ENCODE measurements at regions not wholly inside any gene's neighbourhood (a gene's known extent, or its start where the extent isn't known, plus 50 kb on each side); places are given as distances from the start of the nearest gene placed in this dataset.

- Histone ChIP-seq H3K4me1 (peaks cover 0 to 19% (median 6%) of the 10 kb centered on the region in 9 donors), H3K9me3 (no peaks in the 10 kb centered on the region), H3K27me3 (peaks cover 0 to 4% (median 0%) of the 10 kb centered on the region in 7 donors), H3K27ac (peak overlapping the region in 1 of 10 donors; percentile 57), H3K4me3 (no peak overlapping the region), H3K36me3 (no peaks in the 10 kb centered on the region)
- WGBS, 2 donors: 84 to 85% methylated on average over 9 of the region's 9 CpGs
- intact Hi-C loops (cut with DNase I): loop anchor here in 1 of 10 donors (10.0 kb wide), 1 partner anchor 280 kb away; no protein-coding TSS in a partner anchor
- DNase-seq (no peak), ATAC-seq (peak in 1 of 8 donors; percentile 27)
- TF ChIP-seq CTCF (IDR thresholded peaks at IDR 0.05): no peak
These were observed 116.1 kb upstream of the PCBD1 start for GRCh38 chr10:71004176-71005075.

GRCh38 chr10:71005337-71006305, 117.3 kb upstream of the PCBD1 start:
- peak; percentile 25 to 44 for DNase-seq

GRCh38 chr10:71006506-71006905, 118.1 kb upstream of the PCBD1 start:
- peaks cover 0 to 4% (median 0%) of the 10 kb centered on the region in 7 donors for H3K27me3 ChIP-seq
- intact Hi-C loops (cut with DNase I): loop anchor here in 1 of 10 donors (10.0 kb wide), 1 partner anchor 278 kb away; no protein-coding TSS in a partner anchor
- DNase-seq (no peak), ATAC-seq (no peak)
- H3K27ac ChIP-seq: no peak overlapping the region
- no peaks in the 10 kb centered on the region for H3K9me3 ChIP-seq
- no peak overlapping the region for H3K4me3 ChIP-seq
- H3K36me3 ChIP-seq: no peaks in the 10 kb centered on the region
- TF ChIP-seq CTCF (IDR thresholded peaks at IDR 0.05): no peak
- 76 to 80% methylated on average over 4 of the region's 4 CpGs for WGBS, 2 donors
- H3K4me1 ChIP-seq: peaks cover 0 to 20% (median 7%) of the 10 kb centered on the region in 9 donors

More at GRCh38 chr10:71005337-71006305, 117.3 kb upstream of the PCBD1 start:
- ATAC-seq: peak; percentile 58 to 95 (median 87)
- Histone ChIP-seq H3K9me3 (no peaks in the 10 kb centered on the region), H3K27me3 (peaks cover 0 to 4% (median 0%) of the 10 kb centered on the region in 7 donors), H3K4me3 (peak overlapping the region in 4 of 10 donors; percentile 8 to 35 (median 15)), H3K36me3 (no peaks in the 10 kb centered on the region), H3K27ac (peak overlapping the region in 5 of 10 donors; percentile 39 to 57 (median 47)), H3K4me1 (peaks cover 0 to 20% (median 7%) of the 10 kb centered on the region in 9 donors)
- 52 to 67% methylated on average over 22 to 23 of the region's 23 CpGs for WGBS, 2 donors
- intact Hi-C loops (cut with DNase I): loop anchor here in 1 of 10 donors (10.0 kb wide), 1 partner anchor 279 kb away; no protein-coding TSS in a partner anchor
- no peak for TF ChIP-seq CTCF (IDR thresholded peaks at IDR 0.05)

Data from heart right ventricle (tissue), 16 donors.